ENCODE measurements at regions not wholly inside any gene's neighbourhood (a gene's known extent, or its start where the extent isn't known, plus 50 kb on each side); places are given as distances from the start of the nearest gene placed in this dataset.
A peak's percentile ranks its signal among the peaks of the same experiment; 100 is the strongest.

DNA sequence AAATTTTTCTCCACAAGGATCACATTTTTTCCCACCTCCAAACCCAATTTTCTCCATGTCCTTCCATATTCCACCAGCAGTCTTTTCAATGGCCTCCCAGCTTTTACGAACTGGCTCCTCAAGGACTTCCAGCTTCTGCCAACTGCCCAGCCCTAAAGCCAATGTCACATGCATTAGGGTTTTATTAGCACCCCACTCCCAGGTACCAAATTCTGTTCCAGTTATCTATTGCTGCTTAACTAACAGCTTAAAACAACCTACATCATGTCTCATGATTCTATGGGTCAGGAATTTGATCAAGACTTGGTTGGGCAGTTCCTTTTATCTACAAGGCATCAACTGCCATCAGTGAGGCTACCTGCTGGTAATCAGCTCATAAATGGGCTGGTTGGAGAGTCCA is 151.3 kb downstream of the SPTSSA start:
- WGBS, 2 donors (ENCODE audit: low coverage in 1 of 2): 94% methylated on average over 1 of the region's 1 CpG; no CpG with 5 or more reads in 1 of the 2 donors
- H3K4me1 ChIP-seq: no peaks in the 10 kb centered on the region
- no peaks in the 10 kb centered on the region for H3K36me3 ChIP-seq
- H3K27me3 ChIP-seq: no peaks in the 10 kb centered on the region
- TF ChIP-seq CTCF (IDR thresholded peaks at IDR 0.05) (no peak), POLR2A (IDR thresholded peaks at IDR 0.05) (no peak), EP300 (IDR thresholded peaks at IDR 0.05) (no peak), POLR2AphosphoS5 (IDR thresholded peaks at IDR 0.05) (no peak)
- no peak overlapping the region for H3K4me3 ChIP-seq
- no peak overlapping the region for H3K27ac ChIP-seq
- ATAC-seq: no peak
- H3K9me3 ChIP-seq: no peaks in the 10 kb centered on the region

GRCh38 chr14:34303811-34304210 is 158.2 kb downstream of the SPTSSA start:
- H3K27ac ChIP-seq: no peak overlapping the region
- H3K4me3 ChIP-seq: no peak overlapping the region
- peaks cover 0 to 8% (median 0%) of the 10 kb centered on the region in 3 donors for H3K4me1 ChIP-seq
- 91 to 100% methylated on average over 1 to 2 of the region's 2 CpGs for WGBS, 2 donors (ENCODE audit: low coverage in 1 of 2)
- H3K9me3 ChIP-seq: no peaks in the 10 kb centered on the region
- H3K27me3 ChIP-seq: no peaks in the 10 kb centered on the region
- TF ChIP-seq POLR2A (IDR thresholded peaks at IDR 0.05): no peak
- TF ChIP-seq POLR2AphosphoS5 (IDR thresholded peaks at IDR 0.05): no peak
- TF ChIP-seq EP300 (IDR thresholded peaks at IDR 0.05): no peak
- no peak for TF ChIP-seq CTCF (IDR thresholded peaks at IDR 0.05)
- ATAC-seq: no peak
- H3K36me3 ChIP-seq: no peaks in the 10 kb centered on the region

- Histone ChIP-seq H3K4me3 (no peak overlapping the region), H3K4me1 (peaks cover 0 to 8% (median 0%) of the 10 kb centered on the region in 3 donors), H3K36me3 (no peaks in the 10 kb centered on the region), H3K27me3 (no peaks in the 10 kb centered on the region), H3K27ac (no peak overlapping the region), H3K9me3 (no peaks in the 10 kb centered on the region)
- TF ChIP-seq POLR2AphosphoS5 (IDR thresholded peaks at IDR 0.05): no peak
- no peak for TF ChIP-seq CTCF (IDR thresholded peaks at IDR 0.05)
- TF ChIP-seq EP300 (IDR thresholded peaks at IDR 0.05): no peak
- TF ChIP-seq POLR2A (IDR thresholded peaks at IDR 0.05): no peak
- 8 to 20% methylated on average over 2 to 3 of the region's 6 CpGs for WGBS, 2 donors (ENCODE audit: low coverage in 1 of 2)
- ATAC-seq: peak; percentile 16
Measured at GRCh38 chr14:34302654-34303053, 159.4 kb downstream of the SPTSSA start.

GRCh38 chr14:34300882-34301734 is 160.9 kb downstream of the SPTSSA start:
- Histone ChIP-seq H3K4me1 (peaks cover 0 to 8% (median 0%) of the 10 kb centered on the region in 3 donors), H3K4me3 (no peak overlapping the region), H3K27ac (no peak overlapping the region), H3K9me3 (no peaks in the 10 kb centered on the region), H3K27me3 (no peaks in the 10 kb centered on the region), H3K36me3 (no peaks in the 10 kb centered on the region)
- ATAC-seq: no peak
- 47 to 57% methylated on average over 2 to 3 of the region's 3 CpGs for WGBS, 2 donors (ENCODE audit: low coverage in 1 of 2)
- no peak for TF ChIP-seq POLR2A (IDR thresholded peaks at IDR 0.05)
- TF ChIP-seq CTCF (IDR thresholded peaks at IDR 0.05): peak; percentile 45 to 70 (median 67)

DNA sequence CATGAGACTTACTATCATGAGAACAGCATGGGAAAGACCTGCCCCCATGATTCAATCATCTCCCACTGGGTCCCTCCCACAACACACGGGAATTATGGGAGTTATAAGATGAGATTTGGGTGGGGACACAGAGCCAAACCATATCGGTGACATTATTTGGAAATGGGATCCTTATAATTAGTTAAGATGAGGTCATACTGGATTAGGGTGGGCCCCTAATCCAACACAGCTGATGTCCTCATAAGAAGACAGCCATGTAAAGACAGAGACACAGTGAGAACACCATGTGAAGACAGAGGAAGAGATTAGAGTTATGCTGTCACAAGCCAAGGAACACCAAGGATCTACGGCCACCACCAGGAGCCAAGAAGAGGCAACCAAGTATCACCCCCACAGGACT is 161.7 kb downstream of the SPTSSA start:
- WGBS, 2 donors (ENCODE audit: low coverage in 1 of 2): 46 to 84% methylated on average over 3 of the region's 3 CpGs
- Histone ChIP-seq H3K27ac (no peak overlapping the region), H3K36me3 (no peaks in the 10 kb centered on the region), H3K9me3 (no peaks in the 10 kb centered on the region), H3K27me3 (no peaks in the 10 kb centered on the region), H3K4me1 (peaks cover 0 to 8% (median 0%) of the 10 kb centered on the region in 3 donors), H3K4me3 (no peak overlapping the region)
- TF ChIP-seq POLR2A (IDR thresholded peaks at IDR 0.05) (no peak), POLR2AphosphoS5 (IDR thresholded peaks at IDR 0.05) (no peak), CTCF (IDR thresholded peaks at IDR 0.05) (no peak), EP300 (IDR thresholded peaks at IDR 0.05) (no peak)
- no peak for ATAC-seq
